ENCODE measurements at regions not wholly inside any gene's neighbourhood (a gene's known extent, or its start where the extent isn't known, plus 50 kb on each side); places are given as distances from the start of the nearest gene placed in this dataset.
A peak's percentile ranks its signal among the peaks of the same experiment; 100 is the strongest.
"Not testable (repeated sequence)": the region's sequence is repeated elsewhere in the genome, so short reads cannot be mapped to it uniquely, and the experiment has no call there.

DNA sequence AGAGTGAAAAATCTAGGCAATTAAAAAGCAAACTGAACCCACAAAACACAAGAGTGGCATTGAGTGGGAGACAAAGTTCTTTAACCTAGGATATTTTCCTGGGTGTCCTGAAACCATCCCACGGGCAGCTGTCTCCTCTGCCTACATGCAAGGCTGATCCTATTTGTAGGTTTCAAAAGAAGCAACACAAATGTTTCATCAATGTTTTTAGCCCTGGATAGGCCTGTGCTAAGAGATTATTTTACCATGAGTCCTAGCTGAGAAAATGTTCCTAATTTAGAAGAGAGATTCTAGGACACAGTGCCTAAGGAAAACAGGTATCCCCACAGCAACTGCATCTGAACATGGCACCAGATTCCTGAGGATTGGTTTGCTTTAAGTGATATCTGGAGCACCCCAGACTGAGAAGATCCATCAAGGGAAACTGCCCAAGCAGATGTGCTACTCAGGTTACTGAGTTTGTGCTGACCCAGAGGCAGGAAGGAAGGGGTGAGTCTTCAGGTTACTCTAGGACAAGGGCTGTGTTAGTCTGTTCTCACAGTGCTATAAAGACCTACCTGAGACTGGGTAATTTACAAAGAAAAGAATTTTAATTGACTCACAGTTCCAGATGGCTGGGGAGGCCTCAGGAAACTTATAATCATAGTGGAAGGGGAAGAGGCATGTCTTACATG is 111.6 kb upstream of the UST start:
- Histone ChIP-seq H3K27me3 (no peaks in the 10 kb centered on the region), H3K36me3 (replicated peaks in 1 of 2; ENCODE audit: insufficient read depth in 1 of 2, low read depth in 2 of 2) (no peaks in the 10 kb centered on the region), H3K27ac (no peak overlapping the region), H3K4me1 (no peaks in the 10 kb centered on the region), H3K9me3 (peaks cover 0 to 3% (median 0%) of the 10 kb centered on the region in 3 donors), H3K4me3 (no peak overlapping the region)
- ATAC-seq (no peak), DNase-seq (no peak)
- WGBS, 2 donors = 75 to 80% methylated on average over 1 of the region's 1 CpG
- intact Hi-C loops (cut with DNase I) = no loop called here
- TF ChIP-seq POLR2A (IDR thresholded peaks at IDR 0.05) = no peak
- no peak for TF ChIP-seq CTCF (IDR thresholded peaks at IDR 0.05)

GRCh38 chr6:148641836-148642235 is 105.0 kb upstream of the UST start:
- WGBS, 2 donors = 71 to 87% methylated on average over 8 of the region's 8 CpGs
- intact Hi-C loops (cut with DNase I); H3K27ac ChIP-seq; H3K27me3 ChIP-seq; DNase-seq; H3K36me3 ChIP-seq (replicated peaks in 1 of 2; ENCODE audit: insufficient read depth in 1 of 2, low read depth in 2 of 2); H3K4me3 ChIP-seq; H3K9me3 ChIP-seq; ATAC-seq; H3K4me1 ChIP-seq: not testable (repeated sequence)

DNA sequence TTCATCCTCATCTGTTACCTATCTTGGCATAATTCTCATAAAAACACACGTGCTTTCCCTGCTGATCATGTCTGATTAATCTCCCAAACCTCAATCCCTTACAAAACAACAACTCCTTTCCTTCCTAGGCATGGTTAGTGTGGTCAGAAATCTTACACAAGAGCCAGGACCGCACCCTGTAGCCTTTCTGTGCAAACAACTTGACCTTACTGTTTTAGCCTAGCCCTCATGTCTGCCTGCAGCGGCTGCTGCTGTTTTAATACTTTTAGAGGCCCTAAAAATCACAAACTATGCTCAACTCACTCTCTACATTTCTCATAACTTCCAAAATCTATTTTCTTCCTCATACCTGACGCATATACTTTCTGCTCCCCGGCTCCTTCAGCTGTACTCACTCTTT is 103.6 kb upstream of the UST start:
- H3K27me3 ChIP-seq; H3K4me3 ChIP-seq; intact Hi-C loops (cut with DNase I); H3K27ac ChIP-seq; DNase-seq; ATAC-seq; H3K9me3 ChIP-seq; H3K4me1 ChIP-seq; H3K36me3 ChIP-seq (replicated peaks in 1 of 2; ENCODE audit: insufficient read depth in 1 of 2, low read depth in 2 of 2): not testable (repeated sequence)
- 71 to 79% methylated on average over 5 of the region's 5 CpGs for WGBS, 2 donors

DNA sequence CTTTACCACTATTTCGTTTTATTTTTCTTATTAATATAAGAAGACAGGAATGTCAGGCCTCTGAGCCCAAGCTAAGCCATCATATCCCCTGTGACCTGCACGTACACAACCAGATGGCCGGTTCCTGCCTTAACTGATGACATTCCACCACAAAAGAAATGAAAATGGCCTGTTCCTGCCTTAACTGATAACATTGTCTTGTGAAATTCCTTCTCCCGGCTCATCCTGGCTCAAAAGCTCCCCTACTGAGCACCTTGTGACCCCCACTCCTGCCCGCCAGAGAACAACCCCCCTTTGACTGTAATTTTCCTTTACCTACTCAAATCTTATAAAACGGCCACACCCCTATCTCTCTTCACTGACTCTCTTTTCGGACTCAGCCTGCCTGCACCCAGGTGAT is 101.8 kb upstream of the UST start:
- H3K36me3 ChIP-seq (replicated peaks in 1 of 2; ENCODE audit: insufficient read depth in 1 of 2, low read depth in 2 of 2); ATAC-seq; H3K4me3 ChIP-seq; H3K27ac ChIP-seq; H3K4me1 ChIP-seq; DNase-seq; H3K27me3 ChIP-seq; intact Hi-C loops (cut with DNase I); H3K9me3 ChIP-seq: not testable (repeated sequence)
- 70 to 71% methylated on average over 7 of the region's 7 CpGs for WGBS, 2 donors

DNA sequence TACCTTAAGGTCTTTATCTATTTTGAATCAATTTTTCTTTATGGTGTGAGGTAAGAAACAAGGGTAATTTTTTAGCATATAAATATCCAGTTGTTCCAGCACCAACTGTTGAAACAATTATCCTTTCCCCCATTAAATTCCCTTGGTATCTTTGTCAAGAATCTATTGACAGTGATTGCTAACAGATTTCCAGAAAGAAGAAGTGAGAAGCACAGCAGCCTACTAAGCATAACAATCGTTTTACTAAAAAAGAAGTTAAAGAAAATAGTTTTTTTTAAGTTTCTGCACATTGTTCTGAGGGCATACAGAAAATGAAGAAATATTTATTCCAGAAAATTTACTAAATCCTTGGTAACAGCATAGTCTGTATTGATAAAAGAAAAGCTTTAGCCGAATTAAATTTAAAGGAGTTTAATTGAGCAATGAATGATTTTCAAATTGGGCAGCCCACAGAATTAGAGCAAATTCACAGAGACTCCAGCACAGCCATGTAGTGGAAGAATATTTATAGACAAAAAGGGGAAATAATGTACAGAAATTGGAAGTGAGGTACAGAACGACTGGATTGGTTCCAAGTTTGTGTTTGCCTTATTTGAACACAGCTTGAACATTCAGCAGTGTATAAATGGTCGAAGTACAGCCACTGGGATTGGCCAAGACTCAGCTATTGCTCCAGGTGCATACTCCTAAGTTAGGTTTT is 97.9 kb upstream of the UST start:
- Histone ChIP-seq H3K36me3 (replicated peaks in 1 of 2; ENCODE audit: insufficient read depth in 1 of 2, low read depth in 2 of 2) (no peaks in the 10 kb centered on the region), H3K4me1 (no peaks in the 10 kb centered on the region), H3K4me3 (no peak overlapping the region), H3K9me3 (no peaks in the 10 kb centered on the region), H3K27ac (no peak overlapping the region), H3K27me3 (no peaks in the 10 kb centered on the region)
- WGBS, 2 donors = 34 to 39% methylated on average over 4 of the region's 4 CpGs
- no peak for TF ChIP-seq POLR2A (IDR thresholded peaks at IDR 0.05)
- TF ChIP-seq CTCF (IDR thresholded peaks at IDR 0.05) = no peak
- intact Hi-C loops (cut with DNase I) = no loop called here
- DNase-seq = peak in 1 of 4 donors; percentile 27
- ATAC-seq = no peak

DNA sequence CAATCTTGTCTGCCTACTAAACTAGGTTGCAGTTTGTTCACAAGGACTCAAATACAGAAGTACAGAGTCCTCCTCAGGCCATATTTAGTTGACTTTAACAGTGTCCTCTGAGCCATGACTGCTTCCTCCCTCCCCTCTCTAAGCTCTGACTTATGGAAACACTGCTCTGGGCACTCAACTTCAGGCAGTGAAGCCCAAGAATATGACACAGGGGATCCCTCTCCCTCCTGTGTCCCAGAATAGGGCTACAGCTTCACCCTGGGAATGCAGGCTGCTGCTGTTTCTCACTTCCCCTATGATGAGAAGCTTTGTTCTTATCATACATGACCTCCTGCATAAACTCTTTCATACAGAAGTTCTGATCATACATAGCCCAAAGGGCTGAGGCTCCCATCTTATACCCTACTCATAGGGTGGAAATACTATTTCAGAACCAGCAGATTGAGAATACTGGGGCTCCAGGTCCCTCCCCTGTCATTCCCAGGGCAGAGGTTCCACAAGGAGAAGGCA is 97.3 kb upstream of the UST start:
- no peak for DNase-seq
- ATAC-seq = no peak
- no peak overlapping the region for H3K27ac ChIP-seq
- H3K36me3 ChIP-seq (replicated peaks in 1 of 2; ENCODE audit: insufficient read depth in 1 of 2, low read depth in 2 of 2) = no peaks in the 10 kb centered on the region
- H3K27me3 ChIP-seq = no peaks in the 10 kb centered on the region
- H3K4me3 ChIP-seq = no peak overlapping the region
- TF ChIP-seq CTCF (IDR thresholded peaks at IDR 0.05) = no peak
- no peak for TF ChIP-seq POLR2A (IDR thresholded peaks at IDR 0.05)
- H3K9me3 ChIP-seq = no peaks in the 10 kb centered on the region
- H3K4me1 ChIP-seq = no peaks in the 10 kb centered on the region
- intact Hi-C loops (cut with DNase I) = no loop called here
